ENCODE measurements at regions not wholly inside any gene's neighbourhood (a gene's known extent, or its start where the extent isn't known, plus 50 kb on each side); places are given as distances from the start of the nearest gene placed in this dataset.
"Not testable (repeated sequence)": the region's sequence is repeated elsewhere in the genome, so short reads cannot be mapped to it uniquely, and the experiment has no call there.

GRCh38 chr17:78299049-78299448 lies 60.8 kb downstream of the SOCS3 start:
- ATAC-seq = no peak
- Histone ChIP-seq H3K4me1 (no peaks in the 10 kb centered on the region), H3K27ac (no peak overlapping the region), H3K9me3 (no peaks in the 10 kb centered on the region), H3K27me3 (no peaks in the 10 kb centered on the region), H3K4me3 (no peak overlapping the region), H3K36me3 (no peaks in the 10 kb centered on the region)
- intact Hi-C loops (cut with DNase I) = no loop called here
- no peak for TF ChIP-seq CTCF (IDR thresholded peaks at IDR 0.05)
- no peak for TF ChIP-seq POLR2A (IDR thresholded peaks at IDR 0.05)
- 82% methylated on average over 6 of the region's 11 CpGs for whole genome bisulfite sequencing (ENCODE audit: insufficient coverage, low coverage, low lambda C conversion rate, missing lambda C conversion rate)
- no peak for DNase-seq

DNA sequence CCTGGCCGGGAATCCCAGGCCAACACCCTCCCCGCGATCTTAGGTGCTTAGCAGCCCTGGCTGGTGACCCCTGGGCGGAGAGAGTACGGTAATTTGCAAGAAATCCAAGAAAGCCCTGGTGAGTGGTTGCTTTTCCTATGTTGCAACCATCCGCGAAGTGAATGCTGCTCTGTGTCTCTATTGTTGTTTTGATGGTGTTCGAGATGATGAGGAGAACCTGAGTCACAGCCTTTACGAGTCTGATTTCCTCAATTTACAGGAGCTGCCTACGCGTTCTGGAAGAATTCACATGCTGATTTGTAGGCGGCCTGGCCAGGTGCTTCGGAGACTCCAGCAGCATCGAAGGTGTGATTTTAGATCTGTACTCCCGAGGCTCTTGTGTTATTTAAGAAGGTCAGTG lies 63.3 kb downstream of the TMEM235 start:
- H3K27ac ChIP-seq = no peak overlapping the region
- no peak overlapping the region for H3K4me3 ChIP-seq
- H3K36me3 ChIP-seq = no peaks in the 10 kb centered on the region
- WGBS (ENCODE audit: insufficient coverage, low coverage, low lambda C conversion rate, missing lambda C conversion rate) = 76% methylated on average over 6 of the region's 15 CpGs
- no peaks in the 10 kb centered on the region for H3K27me3 ChIP-seq
- no peak for DNase-seq
- no peaks in the 10 kb centered on the region for H3K9me3 ChIP-seq
- TF ChIP-seq POLR2A (IDR thresholded peaks at IDR 0.05) (no peak), CTCF (IDR thresholded peaks at IDR 0.05) (no peak)
- intact Hi-C loops (cut with DNase I) = no loop called here
- no peak for ATAC-seq
- peaks cover 0 to 29% (median 15%) of the 10 kb centered on the region in 4 donors for H3K4me1 ChIP-seq

- Histone ChIP-seq H3K4me3 (no peak overlapping the region), H3K27ac (no peak overlapping the region), H3K27me3 (no peaks in the 10 kb centered on the region), H3K36me3 (no peaks in the 10 kb centered on the region), H3K4me1 (peaks cover 0 to 34% (median 16%) of the 10 kb centered on the region in 4 donors), H3K9me3 (no peaks in the 10 kb centered on the region)
- TF ChIP-seq POLR2A (IDR thresholded peaks at IDR 0.05) = no peak
- ATAC-seq (no peak), DNase-seq (no peak)
- intact Hi-C loops (cut with DNase I) = no loop called here
- 100% methylated on average over 1 of the region's 9 CpGs for WGBS (ENCODE audit: insufficient coverage, low coverage, low lambda C conversion rate, missing lambda C conversion rate)
Measured at GRCh38 chr17:78294356-78294755, 62.9 kb downstream of the TMEM235 start.

DNA sequence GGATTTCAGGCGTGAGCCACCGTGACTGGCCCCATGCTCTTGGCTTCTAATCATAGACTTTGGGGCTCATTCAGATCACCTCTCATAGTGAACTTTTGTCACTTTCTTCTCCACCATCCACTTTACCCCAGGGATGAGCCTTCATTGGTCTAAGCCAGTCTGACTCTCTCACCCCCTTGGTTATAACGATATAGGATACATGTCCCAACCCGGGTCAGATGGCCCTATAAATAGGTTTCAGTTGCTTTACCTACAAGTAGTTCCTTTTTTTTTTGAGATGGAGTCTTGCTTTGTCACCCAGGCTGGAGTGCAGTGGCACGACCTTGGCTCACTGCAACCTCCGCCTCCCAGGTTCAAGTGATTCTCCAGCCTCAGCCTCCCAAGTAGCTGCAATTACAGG lies 61.7 kb downstream of the TMEM235 start:
- peaks cover 0 to 34% (median 16%) of the 10 kb centered on the region in 4 donors for H3K4me1 ChIP-seq
- ATAC-seq; H3K9me3 ChIP-seq; intact Hi-C loops (cut with DNase I); H3K4me3 ChIP-seq; H3K36me3 ChIP-seq; H3K27me3 ChIP-seq; DNase-seq: not testable (repeated sequence)
- WGBS (ENCODE audit: insufficient coverage, low coverage, low lambda C conversion rate, missing lambda C conversion rate) = 60% methylated on average over 4 of the region's 6 CpGs
- peak overlapping the region in 1 of 3 donors; percentile 45 for H3K27ac ChIP-seq

DNA sequence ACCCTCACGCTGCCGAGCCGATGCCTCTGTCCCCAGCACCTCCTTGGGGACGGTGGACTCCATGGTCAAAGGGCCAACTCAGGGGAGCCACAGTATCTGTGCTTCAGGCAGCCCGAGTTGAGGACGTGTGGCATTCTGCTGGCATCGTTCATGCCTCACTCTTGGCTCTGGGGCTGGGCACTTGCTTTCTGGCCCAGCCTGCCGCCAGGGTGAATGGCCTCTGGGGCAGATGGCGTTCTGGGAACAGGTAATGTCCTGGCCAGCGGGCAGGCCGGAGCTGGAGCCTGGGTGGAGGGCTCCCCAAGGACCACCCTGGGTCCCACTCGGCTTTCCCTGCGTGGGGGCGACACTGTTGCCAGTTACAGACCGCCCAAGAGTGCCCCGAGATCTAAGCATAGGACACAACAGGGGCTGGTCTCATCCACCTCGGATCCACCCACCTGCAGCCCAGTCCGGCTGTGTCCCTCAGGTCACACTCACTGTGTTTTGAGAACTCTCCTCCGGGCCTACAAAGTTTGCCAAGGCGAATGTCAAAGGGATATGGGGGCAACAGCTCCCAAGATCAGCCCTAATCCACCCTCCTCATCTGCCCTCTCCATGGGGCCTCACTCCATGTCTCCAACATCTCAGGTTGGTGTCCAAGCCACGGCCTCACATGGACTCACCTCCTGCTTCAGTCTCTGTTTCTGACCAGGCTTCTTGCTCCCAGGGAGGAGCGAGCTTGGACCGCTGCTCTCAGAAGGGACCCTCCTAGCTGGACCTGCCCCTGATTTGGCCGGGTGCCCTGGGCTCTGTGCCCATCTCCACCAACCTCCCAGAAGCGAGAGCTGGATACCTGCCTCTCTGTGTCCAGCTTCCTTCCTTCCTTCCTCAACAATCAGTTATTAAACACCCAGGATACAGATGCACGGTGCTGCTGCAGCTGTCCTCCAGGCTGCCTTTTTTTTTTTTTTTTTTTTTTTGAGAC lies 60.8 kb downstream of the TMEM235 start:
- H3K4me3 ChIP-seq = peak overlapping the region in 2 of 3 donors; percentile 17 to 35
- intact Hi-C loops (cut with DNase I) = no loop called here
- H3K9me3 ChIP-seq = no peaks in the 10 kb centered on the region
- H3K36me3 ChIP-seq = no peaks in the 10 kb centered on the region
- peak overlapping the region; percentile 16 to 60 (median 45) for H3K27ac ChIP-seq
- WGBS (ENCODE audit: insufficient coverage, low coverage, low lambda C conversion rate, missing lambda C conversion rate) = no CpG with 5 or more reads among the region's 26 CpGs
- DNase-seq (peak; percentile 86 to 93 (median 91)), ATAC-seq (peak; percentile 84 to 89 (median 86))
- H3K4me1 ChIP-seq = peaks cover 0 to 34% (median 16%) of the 10 kb centered on the region in 4 donors
- no peaks in the 10 kb centered on the region for H3K27me3 ChIP-seq
- TF ChIP-seq POLR2A (IDR thresholded peaks at IDR 0.05) (no peak), CTCF (IDR thresholded peaks at IDR 0.05) (no peak)

All from right lobe of liver (tissue), 6 donors.